ENCODE measurements at regions not wholly inside any gene's neighbourhood (a gene's known extent, or its start where the extent isn't known, plus 50 kb on each side); places are given as distances from the start of the nearest gene placed in this dataset.

- Histone ChIP-seq H3K36me3 (ENCODE audit: control insufficient read depth in 2 of 2, insufficient read depth in 2 of 2, low read length in 1 of 2) (no peaks in the 10 kb centered on the region), H2AFZ (ENCODE audit: control insufficient read depth, low read depth, low read length) (no peak overlapping the region), H3K4me3 (no peak overlapping the region), H3K9me3 (replicated peaks; ENCODE audit: control insufficient read depth, insufficient read depth, low read length) (no peaks in the 10 kb centered on the region), H3K4me2 (ENCODE audit: control insufficient read depth, insufficient read depth) (no peak overlapping the region), H3K27ac (ENCODE audit: control insufficient read depth, insufficient read depth) (no peak overlapping the region), H3K27me3 (replicated peaks in 1 of 2; ENCODE audit: control insufficient read depth in 2 of 2, insufficient read depth in 2 of 2, low read length in 1 of 2) (no peaks in the 10 kb centered on the region), H3K79me2 (ENCODE audit: control insufficient read depth, insufficient read depth, low read length) (no peaks in the 10 kb centered on the region), H4K20me1 (ENCODE audit: control insufficient read depth, insufficient read depth) (no peaks in the 10 kb centered on the region), H3K4me1 (ENCODE audit: control insufficient read depth, insufficient read depth, low read length) (no peaks in the 10 kb centered on the region), H3K9ac (ENCODE audit: control insufficient read depth, insufficient read depth, low read length) (no peak overlapping the region)
- TF ChIP-seq IRF3 (IDR thresholded peaks at IDR 0.05), result no peak
- TF ChIP-seq, protein P1, sequence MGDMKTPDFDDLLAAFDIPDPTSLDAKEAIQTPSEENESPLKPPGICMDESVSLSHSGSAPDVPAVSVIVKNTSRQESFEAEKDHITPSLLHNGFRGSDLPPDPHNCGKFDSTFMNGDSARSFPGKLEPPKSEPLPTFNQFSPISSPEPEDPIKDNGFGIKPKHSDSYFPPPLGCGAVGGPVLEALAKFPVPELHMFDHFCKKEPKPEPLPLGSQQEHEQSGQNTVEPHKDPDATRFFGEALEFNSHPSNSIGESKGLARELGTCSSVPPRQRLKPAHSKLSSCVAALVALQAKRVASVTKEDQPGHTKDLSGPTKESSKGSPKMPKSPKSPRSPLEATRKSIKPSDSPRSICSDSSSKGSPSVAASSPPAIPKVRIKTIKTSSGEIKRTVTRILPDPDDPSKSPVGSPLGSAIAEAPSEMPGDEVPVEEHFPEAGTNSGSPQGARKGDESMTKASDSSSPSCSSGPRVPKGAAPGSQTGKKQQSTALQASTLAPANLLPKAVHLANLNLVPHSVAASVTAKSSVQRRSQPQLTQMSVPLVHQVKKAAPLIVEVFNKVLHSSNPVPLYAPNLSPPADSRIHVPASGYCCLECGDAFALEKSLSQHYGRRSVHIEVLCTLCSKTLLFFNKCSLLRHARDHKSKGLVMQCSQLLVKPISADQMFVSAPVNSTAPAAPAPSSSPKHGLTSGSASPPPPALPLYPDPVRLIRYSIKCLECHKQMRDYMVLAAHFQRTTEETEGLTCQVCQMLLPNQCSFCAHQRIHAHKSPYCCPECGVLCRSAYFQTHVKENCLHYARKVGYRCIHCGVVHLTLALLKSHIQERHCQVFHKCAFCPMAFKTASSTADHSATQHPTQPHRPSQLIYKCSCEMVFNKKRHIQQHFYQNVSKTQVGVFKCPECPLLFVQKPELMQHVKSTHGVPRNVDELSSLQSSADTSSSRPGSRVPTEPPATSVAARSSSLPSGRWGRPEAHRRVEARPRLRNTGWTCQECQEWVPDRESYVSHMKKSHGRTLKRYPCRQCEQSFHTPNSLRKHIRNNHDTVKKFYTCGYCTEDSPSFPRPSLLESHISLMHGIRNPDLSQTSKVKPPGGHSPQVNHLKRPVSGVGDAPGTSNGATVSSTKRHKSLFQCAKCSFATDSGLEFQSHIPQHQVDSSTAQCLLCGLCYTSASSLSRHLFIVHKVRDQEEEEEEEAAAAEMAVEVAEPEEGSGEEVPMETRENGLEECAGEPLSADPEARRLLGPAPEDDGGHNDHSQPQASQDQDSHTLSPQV (IDR thresholded peaks at IDR 0.05), result no peak
- TF ChIP-seq POLR2AphosphoS2 (IDR thresholded peaks at IDR 0.05; ENCODE audit: low read depth, low read length), result no peak
- TF ChIP-seq PAX8 (IDR thresholded peaks at IDR 0.05), result no peak
- TF ChIP-seq IKZF1 (conservative IDR thresholded peaks at IDR 0.05), result no peak
- no peak for TF ChIP-seq IRF5 (IDR thresholded peaks at IDR 0.05; ENCODE audit: borderline replicate concordance)
- TF ChIP-seq ZNF217 (IDR thresholded peaks at IDR 0.05), result no peak
- TF ChIP-seq BRCA1 (IDR thresholded peaks at IDR 0.05; ENCODE audit: low read depth, low read length), result no peak
- TF ChIP-seq TBL1XR1 (IDR thresholded peaks at IDR 0.05; ENCODE audit: low read depth, low read length), result no peak
- DNase-seq (ENCODE audit: low read depth, low spot score), result no peak
- POLR2A ChIA-PET, result no interaction called here
- RAD21 ChIA-PET (ENCODE audit: unreplicated experiment), result no interaction called here
- no peak for ATAC-seq
- intact Hi-C loops (cut with micrococcal nuclease; ENCODE audit: unreplicated experiment), result no loop called here
- in situ Hi-C loops (cut with MboI), result no loop called here
- CTCF ChIA-PET, result no interaction called here
- 27% methylated on average over 5 of the region's 5 CpGs for WGBS (ENCODE audit: insufficient coverage, insufficient replicate concordance, low lambda C conversion rate, missing lambda C conversion rate)
- no TSS peak for BruUV-seq (replicated peaks)
- FAIRE-seq, result no peak
- SMC1A ChIA-PET (ENCODE audit: uncharacterized antibody, unreplicated experiment), result no interaction called here
Measured at GRCh38 chrX:18102006-18102405, 118.7 kb downstream of the BEND2 start.
